A673 (cell line): ENCODE measurements at regions not wholly inside any gene's neighbourhood (a gene's known extent, or its start where the extent isn't known, plus 50 kb on each side); places are given as distances from the start of the nearest gene placed in this dataset.

Experiments
- EZH2 ChIP-seq: fragments of 200-600 bp; sonication (generic); IDR thresholded peaks from 2 replicates; pipeline ENCODE4 v1.6.1; 2017; ENCODE audit warnings: borderline replicate concordance, low read depth, mild to moderate bottlenecking, mixed read lengths, antibody characterized with exemption, low read length; ENCODE audit not compliant: poor library complexity, severe bottlenecking
- TF ChIP-seq, protein P1 (sequence below): fragments of 300-800, 200-600 bp; sonication (generic); conservative IDR thresholded peaks from 2 replicates; pipeline ENCODE4 v1.5.1; 2017; ENCODE audit warnings: low read depth, mild to moderate bottlenecking, antibody characterized with exemption, low read length, moderate library complexity, mixed read lengths

DNA sequence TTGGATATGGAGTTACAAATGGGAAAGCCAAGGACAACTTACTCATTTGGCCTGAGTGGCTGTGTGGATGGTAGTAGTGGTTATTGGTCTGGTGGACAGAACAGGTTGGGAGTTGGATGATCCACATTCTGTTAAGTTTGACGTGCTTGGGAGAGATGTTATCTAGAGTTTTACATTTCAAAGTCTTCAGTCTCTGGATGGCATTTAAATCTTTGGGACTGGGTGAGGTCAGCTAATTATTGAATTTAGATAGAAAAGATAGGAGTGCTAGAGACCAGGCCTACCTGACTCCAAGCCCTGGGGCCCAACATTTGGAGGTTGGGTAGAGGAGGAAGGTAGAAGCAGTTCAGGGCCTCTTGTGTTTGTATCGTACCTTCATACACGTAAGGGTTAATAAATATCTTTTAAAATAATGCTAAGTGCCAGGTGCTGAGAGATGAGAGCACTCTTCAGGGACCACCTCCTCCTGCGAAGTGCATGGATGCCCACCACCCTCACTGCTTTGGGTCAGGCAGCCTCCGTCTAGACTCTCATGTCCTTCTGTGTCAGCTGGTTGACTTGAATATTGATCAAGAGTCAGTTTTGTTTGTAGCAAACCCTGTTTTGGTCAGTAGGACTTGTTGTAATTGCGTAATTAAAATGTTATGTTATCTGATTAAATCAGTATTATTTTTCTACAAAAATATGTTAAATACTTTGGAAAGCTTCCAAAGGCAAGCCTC is 460.4 kb upstream of the RGS6 start:
- TF ChIP-seq, protein P1, sequence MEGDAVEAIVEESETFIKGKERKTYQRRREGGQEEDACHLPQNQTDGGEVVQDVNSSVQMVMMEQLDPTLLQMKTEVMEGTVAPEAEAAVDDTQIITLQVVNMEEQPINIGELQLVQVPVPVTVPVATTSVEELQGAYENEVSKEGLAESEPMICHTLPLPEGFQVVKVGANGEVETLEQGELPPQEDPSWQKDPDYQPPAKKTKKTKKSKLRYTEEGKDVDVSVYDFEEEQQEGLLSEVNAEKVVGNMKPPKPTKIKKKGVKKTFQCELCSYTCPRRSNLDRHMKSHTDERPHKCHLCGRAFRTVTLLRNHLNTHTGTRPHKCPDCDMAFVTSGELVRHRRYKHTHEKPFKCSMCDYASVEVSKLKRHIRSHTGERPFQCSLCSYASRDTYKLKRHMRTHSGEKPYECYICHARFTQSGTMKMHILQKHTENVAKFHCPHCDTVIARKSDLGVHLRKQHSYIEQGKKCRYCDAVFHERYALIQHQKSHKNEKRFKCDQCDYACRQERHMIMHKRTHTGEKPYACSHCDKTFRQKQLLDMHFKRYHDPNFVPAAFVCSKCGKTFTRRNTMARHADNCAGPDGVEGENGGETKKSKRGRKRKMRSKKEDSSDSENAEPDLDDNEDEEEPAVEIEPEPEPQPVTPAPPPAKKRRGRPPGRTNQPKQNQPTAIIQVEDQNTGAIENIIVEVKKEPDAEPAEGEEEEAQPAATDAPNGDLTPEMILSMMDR: no peak
- TF ChIP-seq EZH2: no peak
